MM.1S (cell line): ENCODE measurements at regions not wholly inside any gene's neighbourhood (a gene's known extent, or its start where the extent isn't known, plus 50 kb on each side); places are given as distances from the start of the nearest gene placed in this dataset.

Experiments used
- EZH2 ChIP-seq: fragments of 300-600 bp; sonication (generic); optimal IDR thresholded peaks from 2 replicates; pipeline ENCODE3; 2017; ENCODE audit warnings: low read depth, mild to moderate bottlenecking, antibody characterized with exemption, low read length, mixed read lengths
- EZH2phosphoT487 ChIP-seq: fragments of 300-600 bp; sonication (generic); IDR thresholded peaks from 2 replicates; pipeline ENCODE4 v1.6.1; 2018; ENCODE audit warnings: antibody characterized with exemption, low read length
- TF ChIP-seq, protein P1 (sequence below): fragments of 300-600 bp; sonication (generic); IDR thresholded peaks from 2 replicates; pipeline ENCODE4 v1.5.1; 2016; ENCODE audit warnings: antibody characterized with exemption, low read length, mixed read lengths

DNA sequence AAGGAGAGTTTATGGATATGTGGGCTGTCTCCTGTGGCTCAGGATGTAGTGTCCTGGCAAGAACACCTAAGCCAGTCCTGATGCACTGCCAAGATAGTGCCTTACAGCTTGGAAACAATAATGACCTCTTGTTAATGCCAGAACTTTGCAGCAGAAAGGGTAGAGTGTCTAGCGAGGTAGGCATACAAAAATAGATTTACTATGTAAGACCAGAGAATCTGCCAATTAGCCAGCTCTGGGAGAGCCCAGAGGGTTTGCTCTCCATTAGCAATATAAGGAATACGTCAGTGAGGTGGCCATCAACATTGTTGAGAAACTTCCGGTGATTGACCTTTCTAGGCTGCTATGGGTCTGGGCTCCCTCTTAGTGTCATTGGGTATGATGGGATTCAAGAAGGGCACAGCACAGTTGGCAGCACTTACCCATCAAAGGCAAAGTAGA, 178.5 kb upstream of the GALNT2 start:
- TF ChIP-seq, protein P1, sequence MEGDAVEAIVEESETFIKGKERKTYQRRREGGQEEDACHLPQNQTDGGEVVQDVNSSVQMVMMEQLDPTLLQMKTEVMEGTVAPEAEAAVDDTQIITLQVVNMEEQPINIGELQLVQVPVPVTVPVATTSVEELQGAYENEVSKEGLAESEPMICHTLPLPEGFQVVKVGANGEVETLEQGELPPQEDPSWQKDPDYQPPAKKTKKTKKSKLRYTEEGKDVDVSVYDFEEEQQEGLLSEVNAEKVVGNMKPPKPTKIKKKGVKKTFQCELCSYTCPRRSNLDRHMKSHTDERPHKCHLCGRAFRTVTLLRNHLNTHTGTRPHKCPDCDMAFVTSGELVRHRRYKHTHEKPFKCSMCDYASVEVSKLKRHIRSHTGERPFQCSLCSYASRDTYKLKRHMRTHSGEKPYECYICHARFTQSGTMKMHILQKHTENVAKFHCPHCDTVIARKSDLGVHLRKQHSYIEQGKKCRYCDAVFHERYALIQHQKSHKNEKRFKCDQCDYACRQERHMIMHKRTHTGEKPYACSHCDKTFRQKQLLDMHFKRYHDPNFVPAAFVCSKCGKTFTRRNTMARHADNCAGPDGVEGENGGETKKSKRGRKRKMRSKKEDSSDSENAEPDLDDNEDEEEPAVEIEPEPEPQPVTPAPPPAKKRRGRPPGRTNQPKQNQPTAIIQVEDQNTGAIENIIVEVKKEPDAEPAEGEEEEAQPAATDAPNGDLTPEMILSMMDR, result no peak
- no peak for TF ChIP-seq EZH2
- no peak for TF ChIP-seq EZH2phosphoT487
